Esophagus squamous epithelium (tissue), 4 donors: ENCODE measurements at regions not wholly inside any gene's neighbourhood (a gene's known extent, or its start where the extent isn't known, plus 50 kb on each side); places are given as distances from the start of the nearest gene placed in this dataset.

Source experiments
- POLR2A ChIP-seq, 4 donors: fragments of 450-650 bp; IDR thresholded peaks; one replicate each; pipeline ENCODE4 v1.6.1; 2017; ENCODE audit warnings: antibody characterized with exemption in 4 of 4, mild to moderate bottlenecking in 4 of 4, moderate library complexity in 3 of 4
- TF ChIP-seq, protein P1 (sequence below), 6 experiments: fragments of 450-650 bp in 4 of 6; fragments of 200-600 bp in 2 of 6; sonication (generic) in 2 of 6; IDR thresholded peaks; one replicate each; pipeline ENCODE4 v1.5.1; 2016 to 2019; ENCODE audit warnings: antibody characterized with exemption in 6 of 6, mild to moderate bottlenecking in 4 of 6, moderate library complexity in 4 of 6

DNA sequence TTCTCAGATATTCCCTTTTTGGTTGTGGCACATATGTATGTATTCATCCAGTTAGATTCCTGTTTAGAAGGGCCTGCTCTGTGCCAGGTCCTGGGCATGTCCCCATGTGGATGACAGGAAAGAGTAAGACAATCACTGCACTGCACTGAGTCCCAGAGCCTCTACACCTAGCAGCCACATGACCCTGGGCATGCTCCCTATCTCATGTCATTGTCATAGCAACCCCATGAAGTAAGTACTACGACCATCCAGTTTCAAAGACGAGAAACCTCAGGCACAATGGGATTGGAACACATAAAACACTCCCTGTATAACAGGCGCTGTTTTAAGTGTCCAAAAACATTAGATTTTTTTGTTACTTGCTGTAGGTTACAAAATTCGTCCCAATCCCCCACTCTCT is 594.4 kb downstream of the UQCRFS1 start:
- TF ChIP-seq, protein P1, sequence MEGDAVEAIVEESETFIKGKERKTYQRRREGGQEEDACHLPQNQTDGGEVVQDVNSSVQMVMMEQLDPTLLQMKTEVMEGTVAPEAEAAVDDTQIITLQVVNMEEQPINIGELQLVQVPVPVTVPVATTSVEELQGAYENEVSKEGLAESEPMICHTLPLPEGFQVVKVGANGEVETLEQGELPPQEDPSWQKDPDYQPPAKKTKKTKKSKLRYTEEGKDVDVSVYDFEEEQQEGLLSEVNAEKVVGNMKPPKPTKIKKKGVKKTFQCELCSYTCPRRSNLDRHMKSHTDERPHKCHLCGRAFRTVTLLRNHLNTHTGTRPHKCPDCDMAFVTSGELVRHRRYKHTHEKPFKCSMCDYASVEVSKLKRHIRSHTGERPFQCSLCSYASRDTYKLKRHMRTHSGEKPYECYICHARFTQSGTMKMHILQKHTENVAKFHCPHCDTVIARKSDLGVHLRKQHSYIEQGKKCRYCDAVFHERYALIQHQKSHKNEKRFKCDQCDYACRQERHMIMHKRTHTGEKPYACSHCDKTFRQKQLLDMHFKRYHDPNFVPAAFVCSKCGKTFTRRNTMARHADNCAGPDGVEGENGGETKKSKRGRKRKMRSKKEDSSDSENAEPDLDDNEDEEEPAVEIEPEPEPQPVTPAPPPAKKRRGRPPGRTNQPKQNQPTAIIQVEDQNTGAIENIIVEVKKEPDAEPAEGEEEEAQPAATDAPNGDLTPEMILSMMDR (IDR thresholded peaks at IDR 0.05), result no peak
- TF ChIP-seq POLR2A (IDR thresholded peaks at IDR 0.05), result no peak
